Activated B cell treated with CpG ODN at 0.5 μM for 24 hours (primary cell): ENCODE measurements at regions not wholly inside any gene's neighbourhood (a gene's known extent, or its start where the extent isn't known, plus 50 kb on each side); places are given as distances from the start of the nearest gene placed in this dataset.
"Not testable (repeated sequence)": the region's sequence is repeated elsewhere in the genome, so short reads cannot be mapped to it uniquely, and the experiment has no call there.

ENCODE experiments used
- ATAC-seq: fragments of 200-7000 bp; cut with Tn5 transposase; one replicate; pipeline ENCODE4 v1.10.0; 2021; ENCODE audit warnings: low read depth, mild to moderate bottlenecking, moderate library complexity
- CTCF ChIA-PET: fragments of 350-600 bp; sonication (Branson Sonifier 250); formaldehyde crosslinking; loops from one replicate; lab custom pipeline; 2021; ENCODE audit warnings: antibody characterized with exemption; lab: Charles Lee
- POLR2A ChIA-PET: fragments of 350-600 bp; sonication (Branson Sonifier 250); formaldehyde crosslinking; loops from one replicate; lab custom pipeline; 2021; ENCODE audit warnings: antibody characterized with exemption; lab: Charles Lee
- DNase-seq: peaks from one replicate; pipeline ENCODE4 v3.0.0; 2022
- H3K27ac Mint-ChIP-seq: one replicate; pipeline ENCODE4 v1.8.0; 2020; ENCODE audit warnings: mixed read lengths
- H3K27me3 Mint-ChIP-seq: one replicate; pipeline ENCODE4 v1.8.0; 2021; ENCODE audit warnings: mixed read lengths
- H3K36me3 Mint-ChIP-seq: one replicate; pipeline ENCODE4 v1.8.0; 2021; ENCODE audit warnings: low read depth, mixed read lengths
- H3K4me1 Mint-ChIP-seq: one replicate; pipeline ENCODE4 v1.8.0; 2021; ENCODE audit warnings: mixed read lengths
- H3K4me3 Mint-ChIP-seq: one replicate; pipeline ENCODE4 v1.8.0; 2020; ENCODE audit warnings: mild to moderate bottlenecking, mixed read lengths
- H3K9me3 Mint-ChIP-seq: one replicate; pipeline ENCODE4 v1.8.0; 2020; ENCODE audit warnings: mixed read lengths
- intact Hi-C: fragments of 100-400 bp; cut with micrococcal nuclease; formaldehyde crosslinking; loops from one replicate; pipeline ENCODE4 v1.15.1; 2024
- TF ChIP-seq, protein P1 (sequence below): fragments of 200-600 bp; IDR thresholded peaks from one replicate; pipeline ENCODE4 v1.8.0; 2022; ENCODE audit warnings: antibody characterized with exemption, mild to moderate bottlenecking

DNA sequence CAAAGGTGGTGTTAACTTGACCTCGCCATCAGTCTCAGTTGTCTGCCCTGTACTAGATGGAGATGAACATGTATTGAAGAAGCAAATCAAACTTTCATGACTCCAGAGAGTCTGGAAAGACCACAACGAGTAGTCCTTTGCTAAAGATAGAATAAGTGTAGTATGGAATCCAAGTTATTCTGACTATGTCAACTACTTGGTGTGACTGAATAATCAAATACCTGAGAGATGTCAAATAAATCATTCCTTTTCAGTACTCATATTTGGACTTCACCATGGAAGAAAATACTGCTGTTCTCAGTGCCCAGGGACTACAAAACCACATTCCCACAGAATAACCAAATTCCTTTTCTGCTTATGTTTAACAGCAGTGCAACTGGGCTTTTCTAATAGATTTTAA, 161.2 kb upstream of the SPRY1 start:
- Mint-ChIP-seq H3K27ac (no peak overlapping the region), H3K27me3 (no peaks in the 10 kb centered on the region), H3K4me1 (no peaks in the 10 kb centered on the region), H3K4me3 (no peak overlapping the region), H3K36me3 (peaks cover 4% of the 10 kb centered on the region), H3K9me3 (peaks cover under 1% of the 10 kb centered on the region)
- intact Hi-C loops = no loop called here
- CTCF ChIA-PET = no interaction called here
- ATAC-seq (no peak), DNase-seq (no peak)
- POLR2A ChIA-PET = no interaction called here
- TF ChIP-seq, protein P1, sequence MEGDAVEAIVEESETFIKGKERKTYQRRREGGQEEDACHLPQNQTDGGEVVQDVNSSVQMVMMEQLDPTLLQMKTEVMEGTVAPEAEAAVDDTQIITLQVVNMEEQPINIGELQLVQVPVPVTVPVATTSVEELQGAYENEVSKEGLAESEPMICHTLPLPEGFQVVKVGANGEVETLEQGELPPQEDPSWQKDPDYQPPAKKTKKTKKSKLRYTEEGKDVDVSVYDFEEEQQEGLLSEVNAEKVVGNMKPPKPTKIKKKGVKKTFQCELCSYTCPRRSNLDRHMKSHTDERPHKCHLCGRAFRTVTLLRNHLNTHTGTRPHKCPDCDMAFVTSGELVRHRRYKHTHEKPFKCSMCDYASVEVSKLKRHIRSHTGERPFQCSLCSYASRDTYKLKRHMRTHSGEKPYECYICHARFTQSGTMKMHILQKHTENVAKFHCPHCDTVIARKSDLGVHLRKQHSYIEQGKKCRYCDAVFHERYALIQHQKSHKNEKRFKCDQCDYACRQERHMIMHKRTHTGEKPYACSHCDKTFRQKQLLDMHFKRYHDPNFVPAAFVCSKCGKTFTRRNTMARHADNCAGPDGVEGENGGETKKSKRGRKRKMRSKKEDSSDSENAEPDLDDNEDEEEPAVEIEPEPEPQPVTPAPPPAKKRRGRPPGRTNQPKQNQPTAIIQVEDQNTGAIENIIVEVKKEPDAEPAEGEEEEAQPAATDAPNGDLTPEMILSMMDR = no peak

DNA sequence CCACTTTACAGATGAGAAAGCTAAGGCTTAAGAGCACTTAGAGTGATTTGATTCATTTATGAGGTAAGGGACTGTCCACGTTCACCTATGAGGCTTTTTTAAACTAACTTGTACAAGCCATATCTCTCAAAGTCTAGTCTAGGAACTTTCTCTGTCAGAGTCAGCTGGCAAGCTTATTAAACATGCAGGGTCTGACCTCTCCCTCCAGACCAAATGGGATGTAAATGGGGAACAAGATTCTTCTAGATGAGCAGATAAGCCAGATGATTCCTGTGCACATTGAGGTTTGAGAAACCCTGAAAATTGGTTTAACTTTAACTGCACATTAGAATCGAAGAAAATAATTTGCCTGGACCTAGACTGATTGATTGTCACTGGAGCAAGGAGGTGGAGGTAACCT, 160.0 kb upstream of the SPRY1 start:
- intact Hi-C loops = no loop called here
- Mint-ChIP-seq H3K4me3 (no peak overlapping the region), H3K36me3 (peaks cover 2% of the 10 kb centered on the region), H3K4me1 (no peaks in the 10 kb centered on the region), H3K27me3 (no peaks in the 10 kb centered on the region), H3K27ac (no peak overlapping the region), H3K9me3 (peaks cover 2% of the 10 kb centered on the region)
- TF ChIP-seq, protein P1 = no peak
- ATAC-seq (no peak), DNase-seq (no peak)
- ChIA-PET CTCF (no interaction called here), POLR2A (no interaction called here)

DNA sequence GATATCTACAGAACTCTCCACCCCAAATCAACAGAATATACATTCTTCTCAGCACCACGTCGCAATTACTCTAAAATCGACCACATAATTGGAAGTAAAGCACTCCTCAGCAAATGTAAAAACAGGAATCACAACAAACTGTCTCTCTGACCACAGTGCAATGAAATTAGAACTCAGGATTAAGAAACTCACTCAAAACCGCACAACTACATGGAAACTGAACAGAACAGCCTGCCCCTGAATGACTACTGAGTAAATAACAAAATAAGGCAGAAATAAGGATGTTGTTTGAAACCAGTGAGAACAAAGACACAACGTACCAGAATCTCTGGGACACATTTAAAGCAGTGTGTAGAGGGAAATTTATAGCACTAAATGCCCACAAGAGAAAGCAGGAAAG, 156.3 kb upstream of the SPRY1 start:
- H3K4me3 Mint-ChIP-seq, H3K4me1 Mint-ChIP-seq, intact Hi-C loops, H3K36me3 Mint-ChIP-seq, H3K27me3 Mint-ChIP-seq, DNase-seq, CTCF ChIA-PET, POLR2A ChIA-PET, H3K9me3 Mint-ChIP-seq, H3K27ac Mint-ChIP-seq, ATAC-seq: not testable (repeated sequence)

DNA sequence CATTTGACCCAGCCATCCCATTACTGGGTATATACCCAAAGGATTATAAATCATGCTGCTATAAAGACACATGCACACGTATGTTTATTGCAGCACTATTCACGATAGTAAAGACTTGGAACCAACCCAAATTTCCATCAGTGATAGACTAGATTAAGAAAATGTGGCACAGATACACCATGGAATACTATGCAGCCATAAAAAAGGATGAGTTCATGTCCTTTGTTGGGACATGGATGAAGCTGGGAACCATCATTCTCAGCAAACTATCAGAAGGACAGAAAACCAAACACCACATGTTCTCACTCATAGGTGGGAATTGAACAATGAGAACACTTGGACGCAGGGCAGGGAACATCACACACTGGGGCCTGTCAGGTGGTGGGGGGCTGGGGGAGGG, 153.4 kb upstream of the SPRY1 start:
- H3K27me3 Mint-ChIP-seq, CTCF ChIA-PET, ATAC-seq, H3K27ac Mint-ChIP-seq, intact Hi-C loops, DNase-seq, H3K36me3 Mint-ChIP-seq, H3K9me3 Mint-ChIP-seq, H3K4me3 Mint-ChIP-seq, POLR2A ChIA-PET: not testable (repeated sequence)
- peaks cover 13% of the 10 kb centered on the region for H3K4me1 Mint-ChIP-seq

DNA sequence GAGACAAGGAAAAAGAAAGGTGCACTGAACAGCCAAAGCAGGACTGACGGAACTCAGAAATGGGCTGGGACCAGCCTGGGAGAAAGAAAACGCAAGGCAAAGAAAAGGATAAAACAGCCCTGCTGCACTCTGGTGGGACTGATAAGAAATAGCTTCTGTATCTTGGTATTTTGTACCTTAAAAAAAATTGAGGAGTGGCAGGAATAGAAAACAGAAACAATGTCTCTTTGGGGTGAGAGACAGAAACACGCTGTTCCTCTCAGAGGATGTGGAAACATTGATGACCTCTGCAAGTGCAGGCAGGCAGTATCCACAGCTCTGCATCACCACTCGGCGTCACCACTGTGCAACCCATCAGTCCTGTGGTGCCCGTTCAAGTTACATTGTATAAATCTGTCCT, 152.5 kb upstream of the SPRY1 start:
- intact Hi-C loops = no loop called here
- Mint-ChIP-seq H3K9me3 (peaks cover 9% of the 10 kb centered on the region), H3K27me3 (no peaks in the 10 kb centered on the region), H3K4me1 (peaks cover 13% of the 10 kb centered on the region), H3K36me3 (no peaks in the 10 kb centered on the region), H3K27ac (no peak overlapping the region), H3K4me3 (no peak overlapping the region)
- no peak for ATAC-seq
- TF ChIP-seq, protein P1 = no peak
- ChIA-PET CTCF (no interaction called here), POLR2A (interaction anchor here (0.6 kb wide), 1 partner anchor 58 kb away, joined by 3 read pairs; no protein-coding TSS in a partner anchor)
- DNase-seq = no peak

DNA sequence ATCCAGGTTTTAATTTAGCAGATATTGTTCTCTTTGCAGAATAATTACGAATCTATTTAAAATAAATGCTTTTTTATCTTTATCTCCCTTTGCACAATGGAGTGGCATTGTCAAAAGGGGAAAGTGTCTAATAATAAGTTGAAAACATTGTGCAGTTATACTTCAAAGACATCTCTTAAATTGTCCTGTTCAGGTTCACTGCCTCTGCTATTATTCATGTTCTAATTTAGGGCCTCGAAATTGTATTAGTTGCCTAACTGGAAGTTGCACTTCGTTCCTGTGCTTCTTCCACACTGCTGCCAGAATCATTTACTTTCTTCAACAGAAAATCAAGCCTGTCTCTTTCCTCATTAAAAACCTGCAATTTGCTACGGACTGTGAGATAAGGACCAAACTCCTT, 150.5 kb upstream of the SPRY1 start:
- Mint-ChIP-seq H3K27me3 (no peaks in the 10 kb centered on the region), H3K9me3 (peaks cover 6% of the 10 kb centered on the region), H3K4me1 (peaks cover 13% of the 10 kb centered on the region), H3K4me3 (no peak overlapping the region), H3K36me3 (no peaks in the 10 kb centered on the region), H3K27ac (no peak overlapping the region)
- intact Hi-C loops = no loop called here
- ATAC-seq (no peak), DNase-seq (no peak)
- TF ChIP-seq, protein P1 = no peak
- ChIA-PET CTCF (no interaction called here), POLR2A (no interaction called here)
